Stimulated activated memory B cell treated with anti-CD40 and anti-IgM and Interleukin-4, amounts not matched to agents 10 μg/mL and 1 μg/mL and 100 μg/mL, for 72 hours (primary cell): ENCODE measurements at regions not wholly inside any gene's neighbourhood (a gene's known extent, or its start where the extent isn't known, plus 50 kb on each side); places are given as distances from the start of the nearest gene placed in this dataset.

ENCODE experiments used
- ATAC-seq: fragments of 150-1000 bp; cut with Tn5 transposase; 2 replicates; pipeline ENCODE4 v1.10.0; 2021
- H3K27ac Mint-ChIP-seq: one replicate; pipeline ENCODE4 v1.8.0; 2022; ENCODE audit warnings: mild to moderate bottlenecking, mixed read lengths
- H3K27me3 Mint-ChIP-seq: one replicate; pipeline ENCODE4 v1.8.0; 2022; ENCODE audit warnings: mixed read lengths
- H3K36me3 Mint-ChIP-seq: one replicate; pipeline ENCODE4 v1.8.0; 2022; ENCODE audit warnings: mixed read lengths
- H3K4me1 Mint-ChIP-seq: one replicate; pipeline ENCODE4 v1.8.0; 2022; ENCODE audit warnings: mixed read lengths
- H3K4me3 Mint-ChIP-seq: one replicate; pipeline ENCODE4 v1.8.0; 2022; ENCODE audit warnings: mild to moderate bottlenecking, moderate library complexity, mixed read lengths
- H3K9me3 Mint-ChIP-seq: one replicate; pipeline ENCODE4 v1.8.0; 2022; ENCODE audit warnings: mixed read lengths

DNA sequence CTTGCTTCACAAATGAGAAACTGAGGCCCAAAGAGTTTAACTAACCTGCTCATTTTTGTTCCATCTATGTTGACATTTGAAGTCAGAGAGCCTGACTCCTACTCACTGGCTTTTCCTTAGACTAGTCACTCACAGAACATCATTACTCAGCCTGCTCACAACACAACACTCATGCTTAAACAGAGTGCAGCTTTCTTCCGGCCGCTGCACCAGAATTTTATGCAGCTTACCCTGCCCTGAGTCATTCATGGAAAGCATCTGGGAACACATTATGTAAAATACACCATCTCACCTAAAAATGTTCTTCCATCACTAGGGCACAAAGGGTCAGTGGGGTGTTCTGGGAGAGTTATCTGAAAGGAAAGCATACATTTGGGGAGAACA, 303.4 kb downstream of the SPRY2 start:
- H3K4me1 Mint-ChIP-seq = peaks cover 29% of the 10 kb centered on the region
- H3K27me3 Mint-ChIP-seq = no peaks in the 10 kb centered on the region
- no peaks in the 10 kb centered on the region for H3K36me3 Mint-ChIP-seq
- peak overlapping the region; percentile 10 for H3K4me3 Mint-ChIP-seq
- peak; percentile 85 for ATAC-seq
- H3K9me3 Mint-ChIP-seq = no peaks in the 10 kb centered on the region
- peak overlapping the region; percentile 66 for H3K27ac Mint-ChIP-seq

- Mint-ChIP-seq H3K27ac (peak overlapping the region; percentile 66), H3K27me3 (no peaks in the 10 kb centered on the region), H3K4me3 (peak overlapping the region; percentile 10), H3K36me3 (no peaks in the 10 kb centered on the region), H3K4me1 (peaks cover 29% of the 10 kb centered on the region), H3K9me3 (no peaks in the 10 kb centered on the region)
- peak; percentile 81 for ATAC-seq
These were observed 304.0 kb downstream of the SPRY2 start for GRCh38 chr13:80036845-80037504.

DNA sequence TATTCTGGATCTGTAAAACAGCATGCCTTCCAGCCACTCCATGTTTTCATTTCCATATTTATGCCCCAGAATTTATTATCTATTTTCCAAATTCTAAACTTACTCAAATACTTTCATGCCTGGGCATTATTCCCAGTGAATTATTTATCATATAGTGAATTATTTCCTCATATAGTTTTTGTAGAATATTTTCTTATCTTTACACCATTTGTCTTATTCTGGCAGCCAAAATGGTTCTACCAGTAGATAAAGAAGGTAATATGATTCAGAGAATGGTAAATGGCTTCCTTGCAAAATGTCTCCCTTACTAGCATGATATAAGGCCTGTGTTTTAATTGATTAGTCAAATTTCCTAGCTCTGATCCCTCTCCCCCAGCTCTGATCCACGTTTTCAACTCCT, 305.8 kb downstream of the SPRY2 start:
- no peak overlapping the region for H3K4me3 Mint-ChIP-seq
- H3K4me1 Mint-ChIP-seq = peaks cover 29% of the 10 kb centered on the region
- no peaks in the 10 kb centered on the region for H3K36me3 Mint-ChIP-seq
- H3K9me3 Mint-ChIP-seq = no peaks in the 10 kb centered on the region
- ATAC-seq = no peak
- H3K27ac Mint-ChIP-seq = peak overlapping the region; percentile 30
- H3K27me3 Mint-ChIP-seq = no peaks in the 10 kb centered on the region

- Mint-ChIP-seq H3K36me3 (no peaks in the 10 kb centered on the region), H3K4me1 (peaks cover 25% of the 10 kb centered on the region), H3K9me3 (no peaks in the 10 kb centered on the region), H3K4me3 (no peak overlapping the region), H3K27me3 (no peaks in the 10 kb centered on the region), H3K27ac (no peak overlapping the region)
- no peak for ATAC-seq
These were observed 307.0 kb downstream of the SPRY2 start for GRCh38 chr13:80033951-80034350.

DNA sequence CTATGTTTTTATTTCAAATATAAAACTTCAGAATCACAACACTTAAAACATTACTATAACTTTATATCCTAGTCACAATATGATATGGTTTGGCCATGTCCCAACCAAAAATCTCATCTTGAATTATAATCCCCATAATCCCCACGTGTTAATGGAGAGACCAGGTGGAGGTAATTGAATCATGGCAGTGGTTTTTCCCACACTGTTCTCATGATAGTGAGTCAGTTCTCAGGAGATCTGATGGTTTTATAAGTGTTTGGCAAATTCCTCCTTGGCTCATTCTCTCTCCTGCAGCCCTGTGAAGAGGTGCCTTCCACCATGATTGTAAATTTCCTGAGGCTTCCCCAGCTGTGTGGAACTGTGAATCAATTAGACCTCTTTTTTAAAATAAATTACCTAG, 307.6 kb downstream of the SPRY2 start:
- Mint-ChIP-seq H3K4me3 (no peak overlapping the region), H3K4me1 (peaks cover 19% of the 10 kb centered on the region), H3K36me3 (no peaks in the 10 kb centered on the region), H3K9me3 (no peaks in the 10 kb centered on the region), H3K27ac (no peak overlapping the region), H3K27me3 (no peaks in the 10 kb centered on the region)
- no peak for ATAC-seq

DNA sequence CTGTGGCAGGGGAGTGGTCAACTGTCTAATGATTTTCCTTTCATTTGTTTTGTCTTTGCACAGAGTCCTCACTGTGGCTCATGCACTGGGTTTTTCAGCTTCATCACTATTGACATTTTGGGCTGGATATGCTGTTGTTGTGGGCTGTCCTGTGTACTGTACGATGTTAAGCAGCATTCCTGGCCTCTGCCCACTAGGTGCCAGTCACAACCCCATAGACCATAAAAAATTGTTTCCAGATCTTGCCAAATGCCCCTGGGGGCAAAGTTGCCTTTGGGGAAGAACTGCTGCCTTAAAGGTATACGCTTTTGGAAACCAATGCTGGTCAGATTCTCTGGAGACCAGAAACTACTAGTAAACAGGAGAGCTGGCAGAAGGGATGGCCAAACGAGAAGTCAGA, 310.4 kb downstream of the SPRY2 start:
- ATAC-seq = peak; percentile 51
- Mint-ChIP-seq H3K4me1 (no peaks in the 10 kb centered on the region), H3K9me3 (no peaks in the 10 kb centered on the region), H3K36me3 (no peaks in the 10 kb centered on the region), H3K4me3 (no peak overlapping the region), H3K27me3 (no peaks in the 10 kb centered on the region), H3K27ac (no peak overlapping the region)

DNA sequence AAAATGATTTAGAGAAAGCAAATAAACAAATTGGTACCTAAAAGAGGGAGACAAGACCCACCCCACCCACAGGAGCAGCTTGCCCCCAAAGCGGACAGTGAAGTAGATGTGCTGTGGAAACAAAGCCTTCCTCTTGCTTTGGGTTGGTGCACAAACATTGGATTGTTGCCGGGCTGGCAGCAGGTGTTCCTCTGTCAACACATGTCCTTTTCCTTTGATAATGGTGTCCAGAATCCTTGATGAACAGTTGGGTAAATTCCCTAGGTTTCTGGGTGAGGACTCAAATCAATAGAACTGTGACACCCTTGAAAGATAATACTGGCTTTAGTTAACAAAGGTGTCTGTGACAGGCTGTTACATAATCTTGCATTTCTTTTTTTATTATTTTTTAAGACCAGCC, 311.8 kb downstream of the SPRY2 start:
- no peaks in the 10 kb centered on the region for H3K27me3 Mint-ChIP-seq
- H3K4me3 Mint-ChIP-seq = no peak overlapping the region
- H3K4me1 Mint-ChIP-seq = no peaks in the 10 kb centered on the region
- no peaks in the 10 kb centered on the region for H3K36me3 Mint-ChIP-seq
- H3K9me3 Mint-ChIP-seq = no peaks in the 10 kb centered on the region
- H3K27ac Mint-ChIP-seq = no peak overlapping the region
- ATAC-seq = no peak

DNA sequence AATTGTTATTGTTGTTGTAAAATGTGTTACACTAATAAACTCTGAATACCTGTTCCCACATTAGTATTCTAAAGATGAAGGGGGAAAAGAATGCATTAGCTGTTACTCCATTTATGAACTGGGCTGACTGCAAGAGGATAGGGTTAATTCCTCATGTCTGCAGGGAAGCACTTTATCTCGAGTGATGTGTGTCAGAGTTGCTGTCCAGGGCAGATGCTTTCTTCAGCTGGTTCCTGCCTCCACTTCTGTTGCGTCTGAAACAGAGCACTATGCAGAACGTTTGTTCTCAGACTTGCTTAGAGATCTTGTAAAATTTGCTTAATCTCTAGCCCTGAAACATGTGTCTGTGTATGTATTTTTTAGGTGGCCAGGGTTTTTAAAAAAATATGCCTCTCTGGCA, 318.8 kb downstream of the SPRY2 start:
- no peaks in the 10 kb centered on the region for H3K4me1 Mint-ChIP-seq
- H3K27ac Mint-ChIP-seq = no peak overlapping the region
- H3K36me3 Mint-ChIP-seq = no peaks in the 10 kb centered on the region
- H3K9me3 Mint-ChIP-seq = no peaks in the 10 kb centered on the region
- no peak for ATAC-seq
- H3K4me3 Mint-ChIP-seq = no peak overlapping the region
- H3K27me3 Mint-ChIP-seq = no peaks in the 10 kb centered on the region

DNA sequence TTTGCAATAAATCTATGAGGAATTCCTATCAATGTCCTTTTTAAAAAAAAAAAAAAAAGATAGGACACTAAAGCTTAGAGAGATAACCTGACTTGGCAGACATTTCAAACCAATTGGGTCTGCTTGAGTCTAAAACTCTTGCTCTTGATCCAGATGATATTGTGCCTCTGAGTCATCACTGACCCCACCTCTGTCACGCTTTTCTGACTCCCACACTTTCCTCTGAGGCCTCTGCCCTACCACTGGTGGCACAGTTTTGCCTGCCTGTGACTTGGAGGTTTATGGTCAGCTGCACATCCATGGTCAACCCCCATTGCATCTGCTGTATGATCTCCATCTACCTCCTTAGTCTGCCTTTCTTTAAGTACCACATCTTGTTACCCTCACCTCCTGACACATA, 328.7 kb downstream of the SPRY2 start:
- H3K27me3 Mint-ChIP-seq = no peaks in the 10 kb centered on the region
- no peak overlapping the region for H3K27ac Mint-ChIP-seq
- H3K4me3 Mint-ChIP-seq = no peak overlapping the region
- peak; percentile 68 for ATAC-seq
- peaks cover 7% of the 10 kb centered on the region for H3K4me1 Mint-ChIP-seq
- no peaks in the 10 kb centered on the region for H3K9me3 Mint-ChIP-seq
- no peaks in the 10 kb centered on the region for H3K36me3 Mint-ChIP-seq

DNA sequence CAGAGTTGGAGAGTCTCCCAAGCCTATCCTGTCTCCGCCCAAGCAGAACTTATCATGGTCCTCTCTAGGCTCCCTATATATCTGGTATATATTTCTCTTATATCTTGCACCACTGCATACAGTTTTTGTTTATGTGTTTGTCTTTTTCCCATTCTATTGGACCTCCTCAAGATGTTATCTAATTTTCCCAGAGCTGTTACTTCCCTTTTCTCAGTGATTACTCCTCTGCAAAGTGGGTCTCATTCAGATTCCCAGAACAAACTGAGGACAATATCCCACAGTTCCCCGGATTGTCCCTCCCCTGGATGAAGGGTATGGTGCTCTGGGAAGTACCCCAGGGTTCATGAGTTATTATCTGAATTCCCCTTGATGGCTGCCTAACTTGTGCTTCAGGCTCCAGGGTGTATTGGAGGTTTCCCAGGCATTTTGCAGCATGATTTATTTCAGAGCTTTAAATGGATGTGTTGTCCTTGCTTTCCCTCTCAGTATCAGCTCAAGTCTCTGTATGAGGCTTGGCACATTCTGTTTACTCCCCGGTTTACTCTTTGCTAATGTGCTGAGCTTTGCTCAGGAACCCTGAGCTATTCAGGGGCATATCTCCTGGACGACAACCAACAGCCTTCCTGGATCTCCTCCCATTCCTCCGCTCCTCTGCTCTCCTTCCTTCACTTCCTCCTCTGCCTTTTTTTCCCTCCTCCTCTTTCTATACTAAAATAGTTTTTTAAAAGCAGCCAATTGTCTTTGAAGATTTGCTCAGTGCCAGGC, 329.3 kb downstream of the SPRY2 start:
- H3K4me3 Mint-ChIP-seq = no peak overlapping the region
- no peak overlapping the region for H3K27ac Mint-ChIP-seq
- H3K36me3 Mint-ChIP-seq = no peaks in the 10 kb centered on the region
- no peaks in the 10 kb centered on the region for H3K27me3 Mint-ChIP-seq
- H3K9me3 Mint-ChIP-seq = no peaks in the 10 kb centered on the region
- H3K4me1 Mint-ChIP-seq = peaks cover 7% of the 10 kb centered on the region
- no peak for ATAC-seq

- H3K27ac Mint-ChIP-seq = no peak overlapping the region
- ATAC-seq = no peak
- peaks cover 7% of the 10 kb centered on the region for H3K4me1 Mint-ChIP-seq
- no peak overlapping the region for H3K4me3 Mint-ChIP-seq
- no peaks in the 10 kb centered on the region for H3K9me3 Mint-ChIP-seq
- no peaks in the 10 kb centered on the region for H3K27me3 Mint-ChIP-seq
- no peaks in the 10 kb centered on the region for H3K36me3 Mint-ChIP-seq
These were observed 330.1 kb downstream of the SPRY2 start for GRCh38 chr13:80010846-80011245.

GRCh38 chr13:80010286-80010831, 330.6 kb downstream of the SPRY2 start:
- Mint-ChIP-seq H3K4me3 (no peak overlapping the region), H3K9me3 (no peaks in the 10 kb centered on the region), H3K27ac (no peak overlapping the region), H3K36me3 (no peaks in the 10 kb centered on the region), H3K4me1 (peaks cover 7% of the 10 kb centered on the region), H3K27me3 (no peaks in the 10 kb centered on the region)
- no peak for ATAC-seq

- Mint-ChIP-seq H3K9me3 (peaks cover 2% of the 10 kb centered on the region), H3K27me3 (no peaks in the 10 kb centered on the region), H3K27ac (no peak overlapping the region), H3K36me3 (no peaks in the 10 kb centered on the region), H3K4me3 (no peak overlapping the region), H3K4me1 (peaks cover 7% of the 10 kb centered on the region)
- no peak for ATAC-seq
These were observed 331.2 kb downstream of the SPRY2 start for GRCh38 chr13:80009760-80010159.

DNA sequence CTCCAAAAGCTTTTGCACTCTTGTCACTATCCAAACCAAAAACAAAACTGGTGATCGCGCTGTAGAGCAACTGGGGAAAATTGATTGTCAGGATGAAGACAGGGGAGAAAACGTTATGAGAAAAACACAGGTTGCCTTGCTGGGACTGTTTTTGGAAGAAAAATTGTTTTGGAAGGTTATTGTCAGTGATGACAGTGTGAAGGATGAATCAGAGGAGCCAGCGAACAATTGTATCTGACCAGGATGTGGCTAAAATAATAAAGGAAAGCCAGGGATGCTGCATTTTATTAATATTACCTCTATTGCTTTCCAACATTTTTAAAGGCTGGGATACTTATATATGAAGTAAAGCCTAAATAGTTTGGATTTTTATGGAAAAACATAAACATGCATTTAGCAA, 334.0 kb downstream of the SPRY2 start:
- Mint-ChIP-seq H3K27me3 (no peaks in the 10 kb centered on the region), H3K27ac (no peak overlapping the region), H3K9me3 (peaks cover 3% of the 10 kb centered on the region), H3K36me3 (no peaks in the 10 kb centered on the region), H3K4me1 (peaks cover under 1% of the 10 kb centered on the region), H3K4me3 (no peak overlapping the region)
- ATAC-seq = no peak

DNA sequence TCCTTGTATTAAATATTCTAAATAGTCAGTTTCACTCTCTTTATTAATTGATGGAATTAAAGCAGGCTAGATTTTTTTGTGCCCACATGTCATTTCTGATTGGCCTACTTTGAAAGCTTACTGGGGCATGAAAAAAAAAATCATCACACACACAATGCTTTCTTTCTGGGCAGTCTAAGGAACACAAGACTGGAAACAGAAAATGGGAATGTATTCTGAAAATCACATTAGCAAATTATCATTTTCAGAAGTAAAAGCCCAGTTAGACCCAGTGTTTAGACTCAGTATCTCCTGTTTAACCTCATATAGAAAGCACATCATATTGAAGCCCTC, 339.4 kb downstream of the SPRY2 start:
- H3K27ac Mint-ChIP-seq = no peak overlapping the region
- H3K9me3 Mint-ChIP-seq = peaks cover 3% of the 10 kb centered on the region
- no peaks in the 10 kb centered on the region for H3K36me3 Mint-ChIP-seq
- ATAC-seq = no peak
- H3K4me1 Mint-ChIP-seq = no peaks in the 10 kb centered on the region
- no peak overlapping the region for H3K4me3 Mint-ChIP-seq
- H3K27me3 Mint-ChIP-seq = no peaks in the 10 kb centered on the region
